ENCODE measurements at regions not wholly inside any gene's neighbourhood (a gene's known extent, or its start where the extent isn't known, plus 50 kb on each side); places are given as distances from the start of the nearest gene placed in this dataset.

GRCh38 chr10:78599122-78599853 lies 469.5 kb upstream of the ZMIZ1 start:
- DNase-seq: no peak
- Histone ChIP-seq H3K27me3 (no peaks in the 10 kb centered on the region), H3K4me3 (ENCODE audit: low read depth, low read length) (no peak overlapping the region), H3K9me3 (no peaks in the 10 kb centered on the region), H3K36me3 (no peaks in the 10 kb centered on the region), H3K4me1 (no peaks in the 10 kb centered on the region)
- TF ChIP-seq CTCF (IDR thresholded peaks at IDR 0.05; ENCODE audit: low read depth, low read length): no peak

GRCh38 chr10:78600121-78600665 lies 468.6 kb upstream of the ZMIZ1 start:
- no peak for DNase-seq
- Histone ChIP-seq H3K36me3 (no peaks in the 10 kb centered on the region), H3K9me3 (no peaks in the 10 kb centered on the region), H3K27me3 (no peaks in the 10 kb centered on the region), H3K4me3 (ENCODE audit: low read depth, low read length) (no peak overlapping the region), H3K4me1 (no peaks in the 10 kb centered on the region)
- no peak for TF ChIP-seq CTCF (IDR thresholded peaks at IDR 0.05; ENCODE audit: low read depth, low read length)

GRCh38 chr10:78600740-78601139 lies 468.0 kb upstream of the ZMIZ1 start:
- no peak for DNase-seq
- H3K36me3 ChIP-seq: no peaks in the 10 kb centered on the region

GRCh38 chr10:78602201-78602932 lies 466.4 kb upstream of the ZMIZ1 start:
- Histone ChIP-seq H3K9me3 (no peaks in the 10 kb centered on the region), H3K27me3 (no peaks in the 10 kb centered on the region), H3K36me3 (no peaks in the 10 kb centered on the region), H3K4me3 (ENCODE audit: low read depth, low read length) (no peak overlapping the region), H3K4me1 (no peaks in the 10 kb centered on the region)
- no peak for TF ChIP-seq CTCF (IDR thresholded peaks at IDR 0.05; ENCODE audit: low read depth, low read length)
- DNase-seq: no peak

More at GRCh38 chr10:78600740-78601139, 468.0 kb upstream of the ZMIZ1 start:
- no peaks in the 10 kb centered on the region for H3K4me1 ChIP-seq
- TF ChIP-seq CTCF (IDR thresholded peaks at IDR 0.05; ENCODE audit: low read depth, low read length): no peak
- H3K4me3 ChIP-seq (ENCODE audit: low read depth, low read length): no peak overlapping the region
- no peaks in the 10 kb centered on the region for H3K9me3 ChIP-seq
- H3K27me3 ChIP-seq: no peaks in the 10 kb centered on the region

- H3K36me3 ChIP-seq: no peaks in the 10 kb centered on the region
- H3K4me3 ChIP-seq (ENCODE audit: low read depth, low read length): no peak overlapping the region
- no peak for TF ChIP-seq CTCF (IDR thresholded peaks at IDR 0.05; ENCODE audit: low read depth, low read length)
- no peaks in the 10 kb centered on the region for H3K27me3 ChIP-seq
- no peak for DNase-seq
- peaks cover 4% of the 10 kb centered on the region; the same call in 1 of the 2 replicates for H3K9me3 ChIP-seq
- H3K4me1 ChIP-seq: no peaks in the 10 kb centered on the region
Observed at GRCh38 chr10:78604286-78604685, 464.5 kb upstream of the ZMIZ1 start.

- no peak for DNase-seq
- H3K36me3 ChIP-seq: no peaks in the 10 kb centered on the region
- peaks cover 4% of the 10 kb centered on the region; the same call in 1 of the 2 replicates for H3K9me3 ChIP-seq
- no peak for TF ChIP-seq CTCF (IDR thresholded peaks at IDR 0.05; ENCODE audit: low read depth, low read length)
- H3K4me1 ChIP-seq: no peaks in the 10 kb centered on the region
- H3K4me3 ChIP-seq (ENCODE audit: low read depth, low read length): no peak overlapping the region
- H3K27me3 ChIP-seq: no peaks in the 10 kb centered on the region
Observed at GRCh38 chr10:78604721-78605120, 464.0 kb upstream of the ZMIZ1 start.
